SK-N-SH (cell line): ENCODE measurements at regions not wholly inside any gene's neighbourhood (a gene's known extent, or its start where the extent isn't known, plus 50 kb on each side); places are given as distances from the start of the nearest gene placed in this dataset.
"Not testable (repeated sequence)": the region's sequence is repeated elsewhere in the genome, so short reads cannot be mapped to it uniquely, and the experiment has no call there.

Experiments used
- CTCF ChIA-PET: fragments of 300-600, 350-600 bp; formaldehyde crosslinking; extraction: SDS; loops from one replicate; lab custom pipeline; 2021; lab: Yijun Ruan, JAX
- POLR2A ChIA-PET: fragments of 350-600 bp; sonication (Branson Sonifier 250); formaldehyde crosslinking; extraction: SDS; loops from one replicate; lab custom pipeline; 2020; ENCODE audit warnings: antibody characterized with exemption, inconsistent platforms; lab: Yijun Ruan, JAX
- DNase-seq: peaks from one replicate; pipeline ENCODE4 v3.0.0; 2012
- H2AFZ ChIP-seq: fragments of 200-600 bp; sonication (generic); 2 replicates; pipeline ENCODE4 v1.8.1; 2016; ENCODE audit warnings: antibody characterized with exemption, mild to moderate bottlenecking, low read depth
- H3F3A ChIP-seq: fragments of 200-600 bp; sonication (generic); replicated peaks from 2 replicates; pipeline ENCODE3; 2016; ENCODE audit warnings: antibody characterized with exemption, mild to moderate bottlenecking; ENCODE audit not compliant: insufficient read depth
- H3K27ac ChIP-seq, 2 experiments: fragments of 200-500 bp in 1 of 2; fragments of 200-600 bp in 1 of 2; sonication (Bioruptor generic) in 1 of 2; sonication (generic), shearing (Covaris generic) in 1 of 2; 2 replicates each; pipeline versions ENCODE4 v1.5.1 to v1.6.1; 2014 to 2016; ENCODE audit warnings: low read depth in 2 of 2, inconsistent platforms in 1 of 2, low read length in 1 of 2, mild to moderate bottlenecking in 1 of 2, mixed read lengths in 1 of 2
- H3K27me3 ChIP-seq: fragments of 200-600 bp; sonication (generic), shearing (Covaris generic); 2 replicates; pipeline ENCODE4 v1.6.1; 2016; ENCODE audit warnings: mixed run types; ENCODE audit not compliant: insufficient read depth
- H3K36me3 ChIP-seq, 2 experiments: fragments of 200-500 bp in 1 of 2; fragments of 200-600 bp in 1 of 2; sonication (Bioruptor generic) in 1 of 2; sonication (generic) in 1 of 2; replicated peaks in 1 of 2; 2 replicates each; pipeline versions ENCODE3 to v1.5.1; 2014 to 2016; ENCODE audit warnings: low read length in 1 of 2, mild to moderate bottlenecking in 1 of 2; ENCODE audit not compliant: insufficient read depth in 2 of 2, control insufficient read depth in 1 of 2
- H3K4me1 ChIP-seq, 2 experiments: fragments of 200-500 bp in 1 of 2; fragments of 200-600 bp in 1 of 2; sonication (Bioruptor generic) in 1 of 2; sonication (generic), shearing (Covaris generic) in 1 of 2; 2 replicates each; pipeline versions ENCODE4 v1.5.1 to v1.6.1; 2014 to 2016; ENCODE audit warnings: low read depth in 1 of 2, low read length in 1 of 2, mixed run types in 1 of 2; ENCODE audit not compliant: insufficient read depth in 2 of 2, control insufficient read depth in 1 of 2
- H3K4me2 ChIP-seq: fragments of 200-600 bp; sonication (generic), shearing (Covaris generic); 2 replicates; pipeline ENCODE4 v1.6.1; 2017; ENCODE audit warnings: mixed run types
- H3K4me3 ChIP-seq, 2 experiments: fragments of 200-500 bp in 1 of 2; fragments of 200-600 bp in 1 of 2; sonication (Bioruptor generic) in 1 of 2; sonication (generic), shearing (Covaris generic) in 1 of 2; 2 replicates each; pipeline versions ENCODE4 v1.5.1 to v1.8.1; 2014 to 2016; ENCODE audit warnings: low read depth in 2 of 2, inconsistent platforms in 1 of 2, low read length in 1 of 2, mild to moderate bottlenecking in 1 of 2, mixed read lengths in 1 of 2, moderate library complexity in 1 of 2
- H3K79me2 ChIP-seq: fragments of 200-600 bp; sonication (generic); 2 replicates; pipeline ENCODE4 v1.8.1; 2017; ENCODE audit warnings: mild to moderate bottlenecking; ENCODE audit not compliant: insufficient read depth
- H3K9ac ChIP-seq: fragments of 200-600 bp; sonication (generic); 2 replicates; pipeline ENCODE4 v1.6.1; 2017; ENCODE audit warnings: mixed run types
- H3K9me2 ChIP-seq: fragments of 200-600 bp; sonication (generic); 2 replicates; pipeline ENCODE4 v1.6.1; 2017; ENCODE audit warnings: mixed run types
- H3K9me3 ChIP-seq: fragments of 200-600 bp; sonication (generic); 2 replicates; pipeline ENCODE4 v1.6.1; 2017; ENCODE audit warnings: mixed run types, mild to moderate bottlenecking, moderate library complexity
- H4K20me1 ChIP-seq: fragments of 200-600 bp; sonication (generic); 2 replicates; pipeline ENCODE4 v1.6.1; 2017; ENCODE audit warnings: mild to moderate bottlenecking, mixed run types; ENCODE audit not compliant: insufficient read depth
- CHD2 ChIP-seq: fragments of 150-350 bp; IDR thresholded peaks from 2 replicates; pipeline ENCODE4 v1.6.1; 2018; ENCODE audit warnings: low read length; ENCODE audit not compliant: partially characterized antibody
- ELF1 ChIP-seq: IDR thresholded peaks from 2 replicates; pipeline ENCODE4 v1.4.0; 2012
- EP300 ChIP-seq, 2 experiments: IDR thresholded peaks; 2 replicates each; pipeline versions ENCODE4 v1.4.0 to v1.6.1; 2012; ENCODE audit warnings: borderline replicate concordance in 1 of 2, low read depth in 1 of 2, low read length in 1 of 2
- EZH2phosphoT487 ChIP-seq: fragments of 200-600 bp; sonication (generic); IDR thresholded peaks from 2 replicates; pipeline ENCODE4 v1.6.1; 2017; ENCODE audit warnings: low read depth, mixed run types, mild to moderate bottlenecking, antibody characterized with exemption, moderate library complexity, borderline replicate concordance
- FOSL2 ChIP-seq: IDR thresholded peaks from 2 replicates; pipeline ENCODE4 v1.4.0; 2012; ENCODE audit warnings: low read depth, mild to moderate bottlenecking, moderate library complexity, borderline replicate concordance
- MEF2A ChIP-seq: IDR thresholded peaks from 2 replicates; pipeline ENCODE4 v1.4.0; 2012; ENCODE audit warnings: low read depth, borderline replicate concordance
- MXI1 ChIP-seq: IDR thresholded peaks from 2 replicates; pipeline ENCODE4 v1.6.1; 2012; ENCODE audit warnings: mild to moderate bottlenecking, low read depth, low read length, improper control_type of control experiment
- NFIC ChIP-seq: IDR thresholded peaks from 2 replicates; pipeline ENCODE4 v1.4.0; 2012; ENCODE audit warnings: borderline replicate concordance
- NRF1 ChIP-seq: IDR thresholded peaks from 2 replicates; pipeline ENCODE4 v1.6.1; 2012; ENCODE audit warnings: low read depth, mild to moderate bottlenecking, low read length
- RAD21 ChIP-seq: IDR thresholded peaks from 2 replicates; pipeline ENCODE4 v1.6.1; 2012; ENCODE audit warnings: mild to moderate bottlenecking, low read length
- RXRA ChIP-seq: IDR thresholded peaks from 2 replicates; pipeline ENCODE4 v1.4.0; 2012; ENCODE audit warnings: low read depth, mild to moderate bottlenecking, borderline replicate concordance
- SIN3A ChIP-seq: IDR thresholded peaks from 2 replicates; pipeline ENCODE4 v1.6.1; 2012; ENCODE audit warnings: low read depth, mild to moderate bottlenecking, low read length, moderate library complexity, borderline replicate concordance
- TCF12 ChIP-seq: IDR thresholded peaks from 2 replicates; pipeline ENCODE4 v1.4.0; 2012
- WGBS: methylation state at CpG from one replicate; pipeline ENCODE4 v1.1.6; 2017; ENCODE audit warnings: low lambda C conversion rate; 5-methylcytosine and 5-hydroxymethylcytosine counted together
- TF ChIP-seq, protein P1 (sequence below): fragments of 200-600 bp; sonication (generic); IDR thresholded peaks from 2 replicates; pipeline ENCODE4 v1.6.1; 2017; ENCODE audit warnings: antibody characterized with exemption, mild to moderate bottlenecking, moderate library complexity
- TF ChIP-seq, protein P2 (sequence below): IDR thresholded peaks from 2 replicates; pipeline ENCODE4 v1.4.0; 2012; ENCODE audit warnings: low read depth, borderline replicate concordance
- TF ChIP-seq, protein P3 (sequence below): IDR thresholded peaks from 2 replicates; pipeline ENCODE4; 2012

GRCh38 chr10:90227786-90228185, 526.4 kb downstream of the KIF20B start:
- ChIA-PET CTCF (no interaction called here), POLR2A (no interaction called here)
- DNase-seq: no peak

DNA sequence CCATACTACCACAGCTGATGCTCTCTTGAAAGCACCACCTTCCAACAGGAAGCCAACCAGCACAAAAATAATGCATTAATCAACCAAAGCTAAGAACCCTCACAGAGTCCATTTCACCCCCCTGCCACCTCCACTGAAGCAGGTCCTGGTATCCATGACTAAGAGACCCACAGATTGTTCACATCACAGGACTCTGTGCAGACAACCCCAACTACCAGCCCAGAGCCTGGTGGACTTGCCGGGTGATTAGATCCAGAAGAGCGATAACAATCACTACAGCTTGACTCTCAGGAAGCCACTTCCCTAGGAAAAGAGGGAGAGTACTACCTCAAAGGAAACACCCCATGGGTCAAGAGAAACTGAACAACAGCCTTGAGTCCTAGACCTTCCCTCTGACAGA, 528.1 kb downstream of the KIF20B start:
- H3K4me1 ChIP-seq: no peaks in the 10 kb centered on the region
- CTCF ChIA-PET: no interaction called here
- H3K27ac ChIP-seq: no peak overlapping the region
- H3K4me3 ChIP-seq: no peak overlapping the region
- no peaks in the 10 kb centered on the region for H3K27me3 ChIP-seq
- H3K79me2 ChIP-seq: no peaks in the 10 kb centered on the region
- WGBS: 68% methylated on average over 2 of the region's 2 CpGs
- no peaks in the 10 kb centered on the region for H4K20me1 ChIP-seq
- H3K36me3 ChIP-seq: no peaks in the 10 kb centered on the region
- no peak for DNase-seq
- no peak overlapping the region for H3K9ac ChIP-seq
- no peak overlapping the region for H2AFZ ChIP-seq
- H3K9me2 ChIP-seq: no peaks in the 10 kb centered on the region
- POLR2A ChIA-PET: no interaction called here
- no peaks in the 10 kb centered on the region for H3K9me3 ChIP-seq
- no peaks in the 10 kb centered on the region for H3F3A ChIP-seq
- no peak for TF ChIP-seq NFIC
- TF ChIP-seq, protein P1, sequence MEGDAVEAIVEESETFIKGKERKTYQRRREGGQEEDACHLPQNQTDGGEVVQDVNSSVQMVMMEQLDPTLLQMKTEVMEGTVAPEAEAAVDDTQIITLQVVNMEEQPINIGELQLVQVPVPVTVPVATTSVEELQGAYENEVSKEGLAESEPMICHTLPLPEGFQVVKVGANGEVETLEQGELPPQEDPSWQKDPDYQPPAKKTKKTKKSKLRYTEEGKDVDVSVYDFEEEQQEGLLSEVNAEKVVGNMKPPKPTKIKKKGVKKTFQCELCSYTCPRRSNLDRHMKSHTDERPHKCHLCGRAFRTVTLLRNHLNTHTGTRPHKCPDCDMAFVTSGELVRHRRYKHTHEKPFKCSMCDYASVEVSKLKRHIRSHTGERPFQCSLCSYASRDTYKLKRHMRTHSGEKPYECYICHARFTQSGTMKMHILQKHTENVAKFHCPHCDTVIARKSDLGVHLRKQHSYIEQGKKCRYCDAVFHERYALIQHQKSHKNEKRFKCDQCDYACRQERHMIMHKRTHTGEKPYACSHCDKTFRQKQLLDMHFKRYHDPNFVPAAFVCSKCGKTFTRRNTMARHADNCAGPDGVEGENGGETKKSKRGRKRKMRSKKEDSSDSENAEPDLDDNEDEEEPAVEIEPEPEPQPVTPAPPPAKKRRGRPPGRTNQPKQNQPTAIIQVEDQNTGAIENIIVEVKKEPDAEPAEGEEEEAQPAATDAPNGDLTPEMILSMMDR: no peak
- no peak for TF ChIP-seq EZH2phosphoT487
- TF ChIP-seq EP300 (IDR thresholded peaks at IDR 0.05; ENCODE audit: borderline replicate concordance in 1 of 2, low read depth in 1 of 2, low read length in 1 of 2): no peak
- no peak for TF ChIP-seq NRF1
- no peak for TF ChIP-seq SIN3A
- no peak for TF ChIP-seq RAD21
- TF ChIP-seq MEF2A: no peak
- TF ChIP-seq MXI1: no peak
- TF ChIP-seq FOSL2: no peak
- no peak overlapping the region for H3K4me2 ChIP-seq

More at GRCh38 chr10:90227786-90228185, 526.4 kb downstream of the KIF20B start:
- H3K4me1 ChIP-seq: no peaks in the 10 kb centered on the region
- 9% methylated on average over 2 of the region's 2 CpGs for WGBS
- TF ChIP-seq ELF1 (no peak), FOSL2 (no peak), TCF12 (no peak), NRF1 (no peak), RXRA (no peak), CHD2 (no peak), NFIC (no peak), SIN3A (no peak)
- TF ChIP-seq, protein P2, sequence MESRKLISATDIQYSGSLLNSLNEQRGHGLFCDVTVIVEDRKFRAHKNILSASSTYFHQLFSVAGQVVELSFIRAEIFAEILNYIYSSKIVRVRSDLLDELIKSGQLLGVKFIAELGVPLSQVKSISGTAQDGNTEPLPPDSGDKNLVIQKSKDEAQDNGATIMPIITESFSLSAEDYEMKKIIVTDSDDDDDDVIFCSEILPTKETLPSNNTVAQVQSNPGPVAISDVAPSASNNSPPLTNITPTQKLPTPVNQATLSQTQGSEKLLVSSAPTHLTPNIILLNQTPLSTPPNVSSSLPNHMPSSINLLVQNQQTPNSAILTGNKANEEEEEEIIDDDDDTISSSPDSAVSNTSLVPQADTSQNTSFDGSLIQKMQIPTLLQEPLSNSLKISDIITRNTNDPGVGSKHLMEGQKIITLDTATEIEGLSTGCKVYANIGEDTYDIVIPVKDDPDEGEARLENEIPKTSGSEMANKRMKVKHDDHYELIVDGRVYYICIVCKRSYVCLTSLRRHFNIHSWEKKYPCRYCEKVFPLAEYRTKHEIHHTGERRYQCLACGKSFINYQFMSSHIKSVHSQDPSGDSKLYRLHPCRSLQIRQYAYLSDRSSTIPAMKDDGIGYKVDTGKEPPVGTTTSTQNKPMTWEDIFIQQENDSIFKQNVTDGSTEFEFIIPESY: no peak
- TF ChIP-seq, protein P3, sequence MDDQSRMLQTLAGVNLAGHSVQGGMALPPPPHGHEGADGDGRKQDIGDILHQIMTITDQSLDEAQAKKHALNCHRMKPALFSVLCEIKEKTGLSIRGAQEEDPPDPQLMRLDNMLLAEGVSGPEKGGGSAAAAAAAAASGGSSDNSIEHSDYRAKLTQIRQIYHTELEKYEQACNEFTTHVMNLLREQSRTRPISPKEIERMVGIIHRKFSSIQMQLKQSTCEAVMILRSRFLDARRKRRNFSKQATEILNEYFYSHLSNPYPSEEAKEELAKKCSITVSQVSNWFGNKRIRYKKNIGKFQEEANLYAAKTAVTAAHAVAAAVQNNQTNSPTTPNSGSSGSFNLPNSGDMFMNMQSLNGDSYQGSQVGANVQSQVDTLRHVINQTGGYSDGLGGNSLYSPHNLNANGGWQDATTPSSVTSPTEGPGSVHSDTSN: no peak
- H3K4me3 ChIP-seq: no peak overlapping the region
- H3K27ac ChIP-seq: no peak overlapping the region
- H3K27me3 ChIP-seq: no peaks in the 10 kb centered on the region
- no peak overlapping the region for H3K9ac ChIP-seq
- no peak overlapping the region for H2AFZ ChIP-seq
- H3K4me2 ChIP-seq: no peak overlapping the region
- H4K20me1 ChIP-seq: no peaks in the 10 kb centered on the region
- H3K36me3 ChIP-seq: no peaks in the 10 kb centered on the region
- H3K79me2 ChIP-seq: no peaks in the 10 kb centered on the region
- H3F3A ChIP-seq: no peaks in the 10 kb centered on the region
- no peaks in the 10 kb centered on the region for H3K9me2 ChIP-seq
- no peaks in the 10 kb centered on the region for H3K9me3 ChIP-seq

DNA sequence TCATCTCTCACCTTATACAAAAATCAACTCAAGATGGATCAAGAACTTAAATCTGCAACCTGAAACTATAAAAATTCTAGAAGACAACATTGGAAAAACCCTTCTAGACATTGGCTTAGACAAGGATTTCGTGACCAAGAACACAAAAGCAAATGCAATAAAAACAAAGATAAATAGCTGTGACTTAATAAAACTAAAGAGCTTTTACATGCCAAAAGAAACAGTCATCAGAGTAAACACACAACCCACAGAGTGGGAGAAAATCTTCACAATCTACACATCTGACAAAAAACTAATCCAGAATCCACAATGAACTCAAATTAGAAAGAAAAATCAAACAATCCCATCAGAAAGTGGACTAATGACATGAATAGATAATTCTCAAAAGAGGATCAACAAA, 532.4 kb downstream of the KIF20B start:
- H3K9me3 ChIP-seq, H3K4me3 ChIP-seq, H3K27me3 ChIP-seq, H3F3A ChIP-seq, H3K79me2 ChIP-seq, H3K9me2 ChIP-seq, H3K27ac ChIP-seq, H3K9ac ChIP-seq, H3K4me1 ChIP-seq, CTCF ChIA-PET, H2AFZ ChIP-seq, H4K20me1 ChIP-seq, H3K36me3 ChIP-seq, DNase-seq, H3K4me2 ChIP-seq, POLR2A ChIA-PET: not testable (repeated sequence)
- 0% methylated on average over 1 of the region's 1 CpG for WGBS
